HUES6 (cell line): ENCODE measurements at regions not wholly inside any gene's neighbourhood (a gene's known extent, or its start where the extent isn't known, plus 50 kb on each side); places are given as distances from the start of the nearest gene placed in this dataset.

Experiments
- H3K27ac ChIP-seq: 2 replicates; pipeline ENCODE4 v1.7.0; 2013; ENCODE audit warnings: low read depth, mild to moderate bottlenecking, low read length, inconsistent platforms
- H3K27me3 ChIP-seq: 2 replicates; pipeline ENCODE4 v1.6.1; 2013; ENCODE audit warnings: low read length; ENCODE audit not compliant: control insufficient read depth, insufficient read depth
- H3K36me3 ChIP-seq: 2 replicates; pipeline ENCODE4 v1.6.1; 2013; ENCODE audit warnings: low read length; ENCODE audit not compliant: control insufficient read depth, insufficient read depth
- H3K4me1 ChIP-seq: 2 replicates; pipeline ENCODE4 v1.6.1; 2013; ENCODE audit warnings: low read length; ENCODE audit not compliant: control insufficient read depth, insufficient read depth
- H3K4me3 ChIP-seq: 2 replicates; pipeline ENCODE4 v1.5.1; 2013; ENCODE audit warnings: low read depth, low read length
- H3K9ac ChIP-seq: one replicate; pipeline ENCODE4 v1.6.1; 2013; ENCODE audit warnings: mild to moderate bottlenecking, low read length
- H3K9me3 ChIP-seq: 2 replicates; pipeline ENCODE4 v1.6.1; 2013; ENCODE audit warnings: low read depth, low read length; ENCODE audit not compliant: control insufficient read depth, insufficient read depth

- Histone ChIP-seq H3K36me3 (no peaks in the 10 kb centered on the region), H3K4me3 (no peak overlapping the region), H3K27me3 (peaks cover 2% of the 10 kb centered on the region; the same call in 1 of the 2 replicates), H3K9ac (no peak overlapping the region), H3K27ac (no peak overlapping the region), H3K9me3 (no peaks in the 10 kb centered on the region), H3K4me1 (peaks cover 33% of the 10 kb centered on the region)
Measured at GRCh38 chr1:30819244-30819571, 61.6 kb upstream of the LAPTM5 start.

- H3K27ac ChIP-seq, result no peak overlapping the region
- H3K27me3 ChIP-seq, result peaks cover 2% of the 10 kb centered on the region; the same call in 1 of the 2 replicates
Measured at GRCh38 chr1:30818568-30819243, 61.1 kb upstream of the LAPTM5 start.

GRCh38 chr1:30817548-30817947 is 60.0 kb upstream of the LAPTM5 start:
- H3K27ac ChIP-seq, result no peak overlapping the region
- no peak overlapping the region for H3K9ac ChIP-seq
- H3K4me1 ChIP-seq, result peaks cover 25% of the 10 kb centered on the region
- no peaks in the 10 kb centered on the region for H3K36me3 ChIP-seq
- peaks cover 2% of the 10 kb centered on the region; the same call in 1 of the 2 replicates for H3K27me3 ChIP-seq
- H3K9me3 ChIP-seq, result no peaks in the 10 kb centered on the region
- no peak overlapping the region for H3K4me3 ChIP-seq

More at GRCh38 chr1:30818568-30819243, 61.1 kb upstream of the LAPTM5 start:
- Histone ChIP-seq H3K4me1 (peaks cover 31% of the 10 kb centered on the region), H3K4me3 (no peak overlapping the region), H3K36me3 (no peaks in the 10 kb centered on the region), H3K9me3 (no peaks in the 10 kb centered on the region), H3K9ac (no peak overlapping the region)

GRCh38 chr1:30817077-30817438 is 59.5 kb upstream of the LAPTM5 start:
- H3K9ac ChIP-seq, result no peak overlapping the region
- H3K4me3 ChIP-seq, result no peak overlapping the region
- H3K4me1 ChIP-seq, result peaks cover 25% of the 10 kb centered on the region
- no peaks in the 10 kb centered on the region for H3K9me3 ChIP-seq
- peaks cover 2% of the 10 kb centered on the region; the same call in 1 of the 2 replicates for H3K27me3 ChIP-seq
- no peaks in the 10 kb centered on the region for H3K36me3 ChIP-seq
- H3K27ac ChIP-seq, result no peak overlapping the region

GRCh38 chr1:30816211-30817076 is 58.9 kb upstream of the LAPTM5 start:
- H3K4me1 ChIP-seq, result peaks cover 25% of the 10 kb centered on the region
- no peak overlapping the region for H3K9ac ChIP-seq
- H3K4me3 ChIP-seq, result no peak overlapping the region
- H3K27ac ChIP-seq, result no peak overlapping the region
- no peaks in the 10 kb centered on the region for H3K9me3 ChIP-seq
- no peaks in the 10 kb centered on the region for H3K36me3 ChIP-seq
- peaks cover 2% of the 10 kb centered on the region; the same call in 1 of the 2 replicates for H3K27me3 ChIP-seq

GRCh38 chr1:30815556-30815955 is 58.0 kb upstream of the LAPTM5 start:
- Histone ChIP-seq H3K4me3 (no peak overlapping the region), H3K27ac (no peak overlapping the region), H3K27me3 (peaks cover 2% of the 10 kb centered on the region; the same call in 1 of the 2 replicates), H3K9me3 (no peaks in the 10 kb centered on the region), H3K36me3 (no peaks in the 10 kb centered on the region), H3K9ac (no peak overlapping the region), H3K4me1 (peaks cover 26% of the 10 kb centered on the region)

GRCh38 chr1:30814292-30814691 is 56.7 kb upstream of the LAPTM5 start:
- H3K36me3 ChIP-seq, result no peaks in the 10 kb centered on the region
- no peak overlapping the region for H3K27ac ChIP-seq
- H3K4me1 ChIP-seq, result peaks cover 38% of the 10 kb centered on the region
- no peak overlapping the region for H3K4me3 ChIP-seq
- no peaks in the 10 kb centered on the region for H3K9me3 ChIP-seq
- H3K27me3 ChIP-seq, result peaks cover 2% of the 10 kb centered on the region; the same call in 1 of the 2 replicates
- no peak overlapping the region for H3K9ac ChIP-seq

- Histone ChIP-seq H3K27ac (no peak overlapping the region), H3K4me3 (no peak overlapping the region), H3K27me3 (peaks cover 2% of the 10 kb centered on the region; the same call in 1 of the 2 replicates), H3K9ac (no peak overlapping the region), H3K4me1 (peaks cover 38% of the 10 kb centered on the region), H3K36me3 (no peaks in the 10 kb centered on the region), H3K9me3 (no peaks in the 10 kb centered on the region)
Measured at GRCh38 chr1:30812076-30812475, 54.5 kb upstream of the LAPTM5 start.

- Histone ChIP-seq H3K4me1 (peaks cover 29% of the 10 kb centered on the region), H3K9ac (no peak overlapping the region), H3K27ac (no peak overlapping the region), H3K27me3 (peaks cover 2% of the 10 kb centered on the region; the same call in 1 of the 2 replicates), H3K9me3 (no peaks in the 10 kb centered on the region), H3K36me3 (no peaks in the 10 kb centered on the region), H3K4me3 (no peak overlapping the region)
Measured at GRCh38 chr1:30811187-30811586, 53.6 kb upstream of the LAPTM5 start.

- no peak overlapping the region for H3K4me3 ChIP-seq
- no peak overlapping the region for H3K9ac ChIP-seq
- no peaks in the 10 kb centered on the region for H3K36me3 ChIP-seq
- peaks cover 2% of the 10 kb centered on the region; the same call in 1 of the 2 replicates for H3K27me3 ChIP-seq
- no peaks in the 10 kb centered on the region for H3K9me3 ChIP-seq
- H3K27ac ChIP-seq, result no peak overlapping the region; the same call in 1 of the 2 replicates
- peaks cover 29% of the 10 kb centered on the region for H3K4me1 ChIP-seq
Measured at GRCh38 chr1:30810416-30811080, 53.0 kb upstream of the LAPTM5 start.
